ENCODE measurements at regions not wholly inside any gene's neighbourhood (a gene's known extent, or its start where the extent isn't known, plus 50 kb on each side); places are given as distances from the start of the nearest gene placed in this dataset.
"Not testable (repeated sequence)": the region's sequence is repeated elsewhere in the genome, so short reads cannot be mapped to it uniquely, and the experiment has no call there.

- in situ Hi-C loops (cut with HindIII; ENCODE audit: low pct_unique_long_range_greater_than_20kb, low sequenced_read_pairs), result no loop called here
- DNase-seq (ENCODE audit: low read depth, low spot score), result no peak
Measured at GRCh38 chr6:22129751-22130150, 167.1 kb downstream of the PRL start.

GRCh38 chr6:22132656-22133055 lies 164.2 kb downstream of the PRL start:
- in situ Hi-C loops (cut with HindIII; ENCODE audit: low pct_unique_long_range_greater_than_20kb, low sequenced_read_pairs), result no loop called here
- no peak for DNase-seq (ENCODE audit: low read depth, low spot score)

- in situ Hi-C loops (cut with HindIII; ENCODE audit: low pct_unique_long_range_greater_than_20kb, low sequenced_read_pairs), result no loop called here
- DNase-seq (ENCODE audit: low read depth, low spot score), result no peak
Measured at GRCh38 chr6:22133357-22133756, 163.5 kb downstream of the PRL start.

- in situ Hi-C loops (cut with HindIII; ENCODE audit: low pct_unique_long_range_greater_than_20kb, low sequenced_read_pairs), result no loop called here
- DNase-seq (ENCODE audit: low read depth, low spot score), result no peak
Measured at GRCh38 chr6:22134308-22134707, 162.5 kb downstream of the PRL start.

GRCh38 chr6:22135395-22135794 lies 161.4 kb downstream of the PRL start:
- in situ Hi-C loops (cut with HindIII; ENCODE audit: low pct_unique_long_range_greater_than_20kb, low sequenced_read_pairs), result no loop called here
- no peak for DNase-seq (ENCODE audit: low read depth, low spot score)

GRCh38 chr6:22140736-22141135 lies 156.1 kb downstream of the PRL start:
- in situ Hi-C loops (cut with HindIII; ENCODE audit: low pct_unique_long_range_greater_than_20kb, low sequenced_read_pairs); DNase-seq (ENCODE audit: low read depth, low spot score): not testable (repeated sequence)

GRCh38 chr6:22141241-22141745 lies 155.5 kb downstream of the PRL start:
- DNase-seq (ENCODE audit: low read depth, low spot score), result no peak
- in situ Hi-C loops (cut with HindIII; ENCODE audit: low pct_unique_long_range_greater_than_20kb, low sequenced_read_pairs), result no loop called here

GRCh38 chr6:22142856-22143255 lies 154.0 kb downstream of the PRL start:
- in situ Hi-C loops (cut with HindIII; ENCODE audit: low pct_unique_long_range_greater_than_20kb, low sequenced_read_pairs), result no loop called here
- no peak for DNase-seq (ENCODE audit: low read depth, low spot score)

- in situ Hi-C loops (cut with HindIII; ENCODE audit: low pct_unique_long_range_greater_than_20kb, low sequenced_read_pairs), result no loop called here
Measured at GRCh38 chr6:22145376-22145775, 151.5 kb downstream of the PRL start.

GRCh38 chr6:22145823-22146677 lies 150.8 kb downstream of the PRL start:
- DNase-seq (ENCODE audit: low read depth, low spot score), result peak; percentile 94
- in situ Hi-C loops (cut with HindIII; ENCODE audit: low pct_unique_long_range_greater_than_20kb, low sequenced_read_pairs), result no loop called here

More at GRCh38 chr6:22145376-22145775, 151.5 kb downstream of the PRL start:
- DNase-seq (ENCODE audit: low read depth, low spot score), result no peak

GRCh38 chr6:22146678-22146930 lies 150.2 kb downstream of the PRL start:
- in situ Hi-C loops (cut with HindIII; ENCODE audit: low pct_unique_long_range_greater_than_20kb, low sequenced_read_pairs), result no loop called here
- DNase-seq (ENCODE audit: low read depth, low spot score), result no peak

- DNase-seq (ENCODE audit: low read depth, low spot score), result peak; percentile 14
Measured at GRCh38 chr6:22146931-22147701, 149.7 kb downstream of the PRL start.

GRCh38 chr6:22147921-22148776 lies 148.7 kb downstream of the PRL start:
- DNase-seq (ENCODE audit: low read depth, low spot score), result peak; percentile 95
- in situ Hi-C loops (cut with HindIII; ENCODE audit: low pct_unique_long_range_greater_than_20kb, low sequenced_read_pairs), result no loop called here

More at GRCh38 chr6:22146931-22147701, 149.7 kb downstream of the PRL start:
- in situ Hi-C loops (cut with HindIII; ENCODE audit: low pct_unique_long_range_greater_than_20kb, low sequenced_read_pairs), result no loop called here

- in situ Hi-C loops (cut with HindIII; ENCODE audit: low pct_unique_long_range_greater_than_20kb, low sequenced_read_pairs), result no loop called here
Measured at GRCh38 chr6:22149096-22149495, 147.7 kb downstream of the PRL start.

GRCh38 chr6:22149501-22150367 lies 147.1 kb downstream of the PRL start:
- in situ Hi-C loops (cut with HindIII; ENCODE audit: low pct_unique_long_range_greater_than_20kb, low sequenced_read_pairs), result no loop called here
- DNase-seq (ENCODE audit: low read depth, low spot score), result peak; percentile 65

More at GRCh38 chr6:22149096-22149495, 147.7 kb downstream of the PRL start:
- DNase-seq (ENCODE audit: low read depth, low spot score), result peak; percentile 41

GRCh38 chr6:22150368-22151035 lies 146.3 kb downstream of the PRL start:
- DNase-seq (ENCODE audit: low read depth, low spot score), result no peak
- in situ Hi-C loops (cut with HindIII; ENCODE audit: low pct_unique_long_range_greater_than_20kb, low sequenced_read_pairs), result no loop called here

GRCh38 chr6:22151892-22152291 lies 144.9 kb downstream of the PRL start:
- no peak for DNase-seq (ENCODE audit: low read depth, low spot score)
- in situ Hi-C loops (cut with HindIII; ENCODE audit: low pct_unique_long_range_greater_than_20kb, low sequenced_read_pairs), result no loop called here

Measured in SK-MEL-5 (cell line).